ENCODE measurements at regions not wholly inside any gene's neighbourhood (a gene's known extent, or its start where the extent isn't known, plus 50 kb on each side); places are given as distances from the start of the nearest gene placed in this dataset.

GRCh38 chr9:34887841-34888240 is 70.2 kb upstream of the PHF24 start:
- H3K27ac Mint-ChIP-seq: no peak overlapping the region
- no CpG with 5 or more reads among the region's 2 CpGs for whole genome bisulfite sequencing (ENCODE audit: extremely low coverage, insufficient read length, low lambda C conversion rate)
- H2BK120ac ChIP-seq (ENCODE audit: low read depth, low read length, poor library complexity, severe bottlenecking): no peak overlapping the region
- no peaks in the 10 kb centered on the region for H3K23me2 ChIP-seq (ENCODE audit: insufficient read length, low read depth, low read length, poor library complexity, severe bottlenecking)
- H4K91ac ChIP-seq (ENCODE audit: insufficient read length, low read depth, low read length): no peak overlapping the region
- no peak overlapping the region for H3K4ac ChIP-seq (ENCODE audit: low read depth, low read length)
- no peaks in the 10 kb centered on the region for H3K36me3 Mint-ChIP-seq (ENCODE audit: insufficient read depth in 1 of 3, low read depth in 3 of 3)
- no peaks in the 10 kb centered on the region for H3K79me2 ChIP-seq (ENCODE audit: insufficient read depth, low read length)
- no peak overlapping the region for H3K9ac ChIP-seq (ENCODE audit: extremely low read depth, insufficient read length, low read length)
- H3T11ph ChIP-seq (ENCODE audit: low read length): no peak overlapping the region
- H3K23ac ChIP-seq (ENCODE audit: insufficient read length, low read depth, low read length): no peak overlapping the region
- no peak overlapping the region for H3K4me3 Mint-ChIP-seq
- no peaks in the 10 kb centered on the region for H3K4me1 Mint-ChIP-seq
- no peaks in the 10 kb centered on the region for H3K27me3 ChIP-seq (ENCODE audit: insufficient read depth, low read length)
- DNase-seq: no peak
- TF ChIP-seq, protein P1, sequence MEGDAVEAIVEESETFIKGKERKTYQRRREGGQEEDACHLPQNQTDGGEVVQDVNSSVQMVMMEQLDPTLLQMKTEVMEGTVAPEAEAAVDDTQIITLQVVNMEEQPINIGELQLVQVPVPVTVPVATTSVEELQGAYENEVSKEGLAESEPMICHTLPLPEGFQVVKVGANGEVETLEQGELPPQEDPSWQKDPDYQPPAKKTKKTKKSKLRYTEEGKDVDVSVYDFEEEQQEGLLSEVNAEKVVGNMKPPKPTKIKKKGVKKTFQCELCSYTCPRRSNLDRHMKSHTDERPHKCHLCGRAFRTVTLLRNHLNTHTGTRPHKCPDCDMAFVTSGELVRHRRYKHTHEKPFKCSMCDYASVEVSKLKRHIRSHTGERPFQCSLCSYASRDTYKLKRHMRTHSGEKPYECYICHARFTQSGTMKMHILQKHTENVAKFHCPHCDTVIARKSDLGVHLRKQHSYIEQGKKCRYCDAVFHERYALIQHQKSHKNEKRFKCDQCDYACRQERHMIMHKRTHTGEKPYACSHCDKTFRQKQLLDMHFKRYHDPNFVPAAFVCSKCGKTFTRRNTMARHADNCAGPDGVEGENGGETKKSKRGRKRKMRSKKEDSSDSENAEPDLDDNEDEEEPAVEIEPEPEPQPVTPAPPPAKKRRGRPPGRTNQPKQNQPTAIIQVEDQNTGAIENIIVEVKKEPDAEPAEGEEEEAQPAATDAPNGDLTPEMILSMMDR (conservative IDR thresholded peaks at IDR 0.05): no peak
- H2BK12ac ChIP-seq (ENCODE audit: insufficient read length, low read depth, low read length): no peak overlapping the region
- H3K56ac ChIP-seq (ENCODE audit: insufficient read length, low read depth, low read length): no peak overlapping the region
- H2AFZ ChIP-seq (ENCODE audit: low read length): no peak overlapping the region
- no peak overlapping the region for H3K18ac ChIP-seq (ENCODE audit: insufficient read length, low read depth, low read length)
- H3K14ac ChIP-seq (ENCODE audit: insufficient read depth, low read length): no peak overlapping the region
- no peak overlapping the region for H2BK15ac ChIP-seq (ENCODE audit: low read depth, low read length)
- H2BK20ac ChIP-seq (ENCODE audit: low read depth, low read length, poor library complexity, severe bottlenecking): no peak overlapping the region
- peaks cover 11% of the 10 kb centered on the region for H3K27me3 Mint-ChIP-seq (ENCODE audit: low read depth)
- H3K4me1 ChIP-seq (ENCODE audit: insufficient read depth, low read length): no peaks in the 10 kb centered on the region
- no peak overlapping the region for H4K5ac ChIP-seq (ENCODE audit: insufficient read length, low read depth, low read length)
- no peak overlapping the region for H3K27ac ChIP-seq (ENCODE audit: insufficient read length, low read depth, low read length)
- no peaks in the 10 kb centered on the region for H3K79me1 ChIP-seq (ENCODE audit: insufficient read depth, low read depth, low read length, poor library complexity, severe bottlenecking)
- H4K8ac ChIP-seq (replicated peaks; ENCODE audit: insufficient read length, low read depth, low read length): no peak overlapping the region
- H2AK5ac ChIP-seq (ENCODE audit: insufficient read length, low read length): no peak overlapping the region
- no peaks in the 10 kb centered on the region for H4K20me1 ChIP-seq (ENCODE audit: control insufficient read depth, insufficient read depth, insufficient read length)
- no peak overlapping the region for H3K4me2 ChIP-seq (ENCODE audit: insufficient read depth, insufficient read length, low read length)
- no peak overlapping the region for H2BK5ac ChIP-seq (ENCODE audit: insufficient read length, low read length)
- H3K9me3 ChIP-seq (ENCODE audit: control insufficient read depth, low read depth, low read length): no peaks in the 10 kb centered on the region
- H3K9me3 Mint-ChIP-seq: no peaks in the 10 kb centered on the region

Measured in H9 (cell line).